ENCODE measurements at regions not wholly inside any gene's neighbourhood (a gene's known extent, or its start where the extent isn't known, plus 50 kb on each side); places are given as distances from the start of the nearest gene placed in this dataset.
A peak's percentile ranks its signal among the peaks of the same experiment; 100 is the strongest.

GRCh38 chr3:25945366-25945765 is 155.5 kb downstream of the OXSM start:
- peaks cover 5% of the 10 kb centered on the region for H3K27me3 Mint-ChIP-seq (ENCODE audit: low read depth)
- no peaks in the 10 kb centered on the region for H3K4me1 Mint-ChIP-seq
- peaks cover 2% of the 10 kb centered on the region for H3K9me3 Mint-ChIP-seq
- H3K36me3 Mint-ChIP-seq (ENCODE audit: low read depth): no peaks in the 10 kb centered on the region
- H3K4me3 Mint-ChIP-seq: no peak overlapping the region
- DNase-seq (ENCODE audit: low read depth, low spot score): no peak
- no peak for TF ChIP-seq CTCF (conservative IDR thresholded peaks at IDR 0.05)
- H3K27ac Mint-ChIP-seq (ENCODE audit: unreplicated experiment): no peak overlapping the region

- Mint-ChIP-seq H3K9me3 (peaks cover 2% of the 10 kb centered on the region), H3K27me3 (ENCODE audit: low read depth) (peaks cover 5% of the 10 kb centered on the region), H3K27ac (ENCODE audit: unreplicated experiment) (no peak overlapping the region), H3K4me1 (no peaks in the 10 kb centered on the region), H3K36me3 (ENCODE audit: low read depth) (no peaks in the 10 kb centered on the region), H3K4me3 (no peak overlapping the region)
- TF ChIP-seq CTCF (conservative IDR thresholded peaks at IDR 0.05): no peak
- no peak for DNase-seq (ENCODE audit: low read depth, low spot score)
These were observed 155.9 kb downstream of the OXSM start for GRCh38 chr3:25945836-25946235.

- Mint-ChIP-seq H3K4me1 (no peaks in the 10 kb centered on the region), H3K36me3 (ENCODE audit: low read depth) (no peaks in the 10 kb centered on the region), H3K4me3 (no peak overlapping the region), H3K27ac (ENCODE audit: unreplicated experiment) (no peak overlapping the region), H3K9me3 (peaks cover 2% of the 10 kb centered on the region), H3K27me3 (ENCODE audit: low read depth) (no peaks in the 10 kb centered on the region)
- no peak for DNase-seq (ENCODE audit: low read depth, low spot score)
- TF ChIP-seq CTCF (conservative IDR thresholded peaks at IDR 0.05): no peak
These were observed 162.2 kb downstream of the OXSM start for GRCh38 chr3:25952133-25952532.

GRCh38 chr3:25957026-25957425 is 167.1 kb downstream of the OXSM start:
- no peaks in the 10 kb centered on the region for H3K27me3 Mint-ChIP-seq (ENCODE audit: low read depth)
- no peaks in the 10 kb centered on the region for H3K4me1 Mint-ChIP-seq
- no peak overlapping the region for H3K4me3 Mint-ChIP-seq
- H3K27ac Mint-ChIP-seq (ENCODE audit: unreplicated experiment): no peak overlapping the region
- no peaks in the 10 kb centered on the region for H3K9me3 Mint-ChIP-seq
- no peaks in the 10 kb centered on the region for H3K36me3 Mint-ChIP-seq (ENCODE audit: low read depth)
- no peak for DNase-seq (ENCODE audit: low read depth, low spot score)
- no peak for TF ChIP-seq CTCF (conservative IDR thresholded peaks at IDR 0.05)

GRCh38 chr3:25960776-25961175 is 170.9 kb downstream of the OXSM start:
- no peaks in the 10 kb centered on the region for H3K9me3 Mint-ChIP-seq
- no peaks in the 10 kb centered on the region for H3K36me3 Mint-ChIP-seq (ENCODE audit: low read depth)
- H3K4me1 Mint-ChIP-seq: no peaks in the 10 kb centered on the region
- no peak for TF ChIP-seq CTCF (conservative IDR thresholded peaks at IDR 0.05)
- no peak overlapping the region for H3K4me3 Mint-ChIP-seq
- no peak overlapping the region for H3K27ac Mint-ChIP-seq (ENCODE audit: unreplicated experiment)
- no peak for DNase-seq (ENCODE audit: low read depth, low spot score)
- H3K27me3 Mint-ChIP-seq (ENCODE audit: low read depth): no peaks in the 10 kb centered on the region

- Mint-ChIP-seq H3K4me1 (no peaks in the 10 kb centered on the region), H3K4me3 (no peak overlapping the region), H3K27me3 (ENCODE audit: low read depth) (no peaks in the 10 kb centered on the region), H3K9me3 (no peaks in the 10 kb centered on the region), H3K27ac (ENCODE audit: unreplicated experiment) (no peak overlapping the region), H3K36me3 (ENCODE audit: low read depth) (no peaks in the 10 kb centered on the region)
- TF ChIP-seq CTCF (conservative IDR thresholded peaks at IDR 0.05): peak; percentile 55
- no peak for DNase-seq (ENCODE audit: low read depth, low spot score)
These were observed 172.4 kb downstream of the OXSM start for GRCh38 chr3:25962255-25962654.

Data from neural crest cell (in vitro differentiated cells).